Stimulated activated CD4-positive, alpha-beta T cell treated with anti-CD3 and anti-CD28 coated beads, TNF-alpha, amount 100 ng/mL, for 24 hours (primary cell): ENCODE measurements at regions not wholly inside any gene's neighbourhood (a gene's known extent, or its start where the extent isn't known, plus 50 kb on each side); places are given as distances from the start of the nearest gene placed in this dataset.
A peak's percentile ranks its signal among the peaks of the same experiment; 100 is the strongest.
"Not testable (repeated sequence)": the region's sequence is repeated elsewhere in the genome, so short reads cannot be mapped to it uniquely, and the experiment has no call there.

ENCODE experiments used
- DNase-seq, 3 experiments: peaks; one replicate each; pipeline ENCODE4 v3.0.0-alpha.2; 2020; ENCODE audit warnings: low read depth in 3 of 3

- no peak for DNase-seq
These were observed 108.7 kb upstream of the LY86 start for GRCh38 chr6:6479785-6480184.

GRCh38 chr6:6482256-6482655, 106.3 kb upstream of the LY86 start:
- DNase-seq = no peak

GRCh38 chr6:6483168-6483567, 105.4 kb upstream of the LY86 start:
- no peak for DNase-seq

GRCh38 chr6:6483733-6484132, 104.8 kb upstream of the LY86 start:
- DNase-seq = no peak

GRCh38 chr6:6484681-6485080, 103.8 kb upstream of the LY86 start:
- DNase-seq = no peak

GRCh38 chr6:6486595-6486994, 101.9 kb upstream of the LY86 start:
- DNase-seq = no peak

GRCh38 chr6:6491761-6492160, 96.8 kb upstream of the LY86 start:
- DNase-seq = no peak

- no peak for DNase-seq
These were observed 95.8 kb upstream of the LY86 start for GRCh38 chr6:6492675-6493074.

- DNase-seq = not testable (repeated sequence)
These were observed 94.4 kb upstream of the LY86 start for GRCh38 chr6:6494139-6494538.

- peak in 1 of 3 experiments; percentile 21 for DNase-seq
These were observed 93.8 kb upstream of the LY86 start for GRCh38 chr6:6494677-6495076.

GRCh38 chr6:6495851-6496250, 92.7 kb upstream of the LY86 start:
- no peak for DNase-seq

GRCh38 chr6:6497541-6497940, 91.0 kb upstream of the LY86 start:
- no peak for DNase-seq

GRCh38 chr6:6497976-6498375, 90.5 kb upstream of the LY86 start:
- no peak for DNase-seq

- no peak for DNase-seq
These were observed 85.3 kb upstream of the LY86 start for GRCh38 chr6:6503191-6503590.

- no peak for DNase-seq
These were observed 83.4 kb upstream of the LY86 start for GRCh38 chr6:6505111-6505510.

- no peak for DNase-seq
These were observed 79.9 kb upstream of the LY86 start for GRCh38 chr6:6508643-6509042.

GRCh38 chr6:6509284-6509683, 79.2 kb upstream of the LY86 start:
- no peak for DNase-seq

- DNase-seq = no peak
These were observed 75.8 kb upstream of the LY86 start for GRCh38 chr6:6512711-6513110.

- peak; percentile 8 to 56 (median 20) for DNase-seq
These were observed 72.6 kb upstream of the LY86 start for GRCh38 chr6:6515691-6516607.

- DNase-seq = no peak
These were observed 71.7 kb upstream of the LY86 start for GRCh38 chr6:6516666-6517458.

- no peak for DNase-seq
These were observed 69.7 kb upstream of the LY86 start for GRCh38 chr6:6518631-6519427.

GRCh38 chr6:6521961-6522482, 66.5 kb upstream of the LY86 start:
- no peak for DNase-seq
